ENCODE measurements at regions not wholly inside any gene's neighbourhood (a gene's known extent, or its start where the extent isn't known, plus 50 kb on each side); places are given as distances from the start of the nearest gene placed in this dataset.

DNA sequence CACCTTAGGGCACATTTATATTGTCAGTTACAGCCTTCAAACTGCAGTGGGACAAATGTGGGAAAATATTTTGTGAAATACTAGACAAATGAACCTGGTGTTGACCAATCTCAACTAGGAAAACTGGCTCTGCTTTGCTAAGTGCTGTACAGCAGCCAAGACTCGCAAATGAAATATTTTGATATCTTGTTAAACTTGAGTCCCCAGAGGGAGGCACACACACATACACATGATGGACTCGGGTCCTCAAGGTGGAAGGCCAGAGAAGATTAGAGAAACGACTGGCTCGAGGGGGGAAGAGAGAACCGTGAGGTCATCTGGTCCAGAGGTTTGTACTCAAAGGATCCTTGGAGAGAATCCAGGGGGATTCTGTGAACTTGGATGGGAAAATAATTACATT, 67.3 kb upstream of the JAG1 start:
- Histone ChIP-seq H3K27me3 (ENCODE audit: control insufficient read depth in 3 of 3, insufficient read depth in 3 of 3, low read length in 3 of 3) (no peaks in the 10 kb centered on the region), H3K36me3 (ENCODE audit: control insufficient read depth in 3 of 3, insufficient read depth in 3 of 3, low read length in 3 of 3) (no peaks in the 10 kb centered on the region), H3K9me3 (ENCODE audit: control insufficient read depth in 3 of 3, low read length in 3 of 3) (no peaks in the 10 kb centered on the region), H3K27ac (ENCODE audit: low read depth, low read length) (no peak overlapping the region), H3K9ac (ENCODE audit: low read depth in 1 of 3, low read length in 3 of 3) (no peak overlapping the region), H3K4me1 (ENCODE audit: control insufficient read depth in 3 of 3, insufficient read depth in 3 of 3, low read length in 3 of 3) (peaks cover 4 to 8% (median 4%) of the 10 kb centered on the region in 3 donors), H3K4me3 (ENCODE audit: low read length in 3 of 3) (no peak overlapping the region)

DNA sequence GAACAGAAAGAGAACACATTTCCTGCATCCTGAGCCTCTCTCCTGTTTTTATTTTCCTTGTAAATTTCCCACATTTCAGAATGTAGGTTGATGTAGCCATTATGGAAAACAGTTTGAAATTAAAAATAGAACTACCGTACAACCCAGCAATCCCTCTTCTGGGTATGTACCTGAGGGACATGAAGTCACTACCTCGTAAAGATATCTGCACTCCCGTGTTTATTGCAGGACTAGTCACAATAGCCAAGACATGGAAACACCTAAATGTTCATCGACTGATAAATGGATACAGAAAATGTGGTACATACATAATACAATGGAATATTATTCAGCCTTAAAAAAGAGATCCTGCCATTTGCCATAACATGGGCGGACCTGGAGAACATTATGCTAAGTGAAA, 72.0 kb upstream of the JAG1 start:
- Histone ChIP-seq H3K27me3 (ENCODE audit: control insufficient read depth in 3 of 3, insufficient read depth in 3 of 3, low read length in 3 of 3) (no peaks in the 10 kb centered on the region), H3K9ac (ENCODE audit: low read depth in 1 of 3, low read length in 3 of 3) (no peak overlapping the region), H3K9me3 (ENCODE audit: control insufficient read depth in 3 of 3, low read length in 3 of 3) (no peaks in the 10 kb centered on the region), H3K27ac (ENCODE audit: low read depth, low read length) (no peak overlapping the region), H3K36me3 (ENCODE audit: control insufficient read depth in 3 of 3, insufficient read depth in 3 of 3, low read length in 3 of 3) (no peaks in the 10 kb centered on the region), H3K4me1 (ENCODE audit: control insufficient read depth in 3 of 3, insufficient read depth in 3 of 3, low read length in 3 of 3) (no peaks in the 10 kb centered on the region), H3K4me3 (ENCODE audit: low read length in 3 of 3) (no peak overlapping the region)

- no peaks in the 10 kb centered on the region for H3K36me3 ChIP-seq (ENCODE audit: control insufficient read depth in 3 of 3, insufficient read depth in 3 of 3, low read length in 3 of 3)
- no peaks in the 10 kb centered on the region for H3K4me1 ChIP-seq (ENCODE audit: control insufficient read depth in 3 of 3, insufficient read depth in 3 of 3, low read length in 3 of 3)
- no peaks in the 10 kb centered on the region for H3K27me3 ChIP-seq (ENCODE audit: control insufficient read depth in 3 of 3, insufficient read depth in 3 of 3, low read length in 3 of 3)
- H3K9ac ChIP-seq (ENCODE audit: low read depth in 1 of 3, low read length in 3 of 3) = no peak overlapping the region
- H3K4me3 ChIP-seq (ENCODE audit: low read length in 3 of 3) = no peak overlapping the region
- H3K9me3 ChIP-seq (ENCODE audit: control insufficient read depth in 3 of 3, low read length in 3 of 3) = no peaks in the 10 kb centered on the region
- H3K27ac ChIP-seq (ENCODE audit: low read depth, low read length) = no peak overlapping the region
These were observed 73.2 kb upstream of the JAG1 start for GRCh38 chr20:10747019-10747418.

DNA sequence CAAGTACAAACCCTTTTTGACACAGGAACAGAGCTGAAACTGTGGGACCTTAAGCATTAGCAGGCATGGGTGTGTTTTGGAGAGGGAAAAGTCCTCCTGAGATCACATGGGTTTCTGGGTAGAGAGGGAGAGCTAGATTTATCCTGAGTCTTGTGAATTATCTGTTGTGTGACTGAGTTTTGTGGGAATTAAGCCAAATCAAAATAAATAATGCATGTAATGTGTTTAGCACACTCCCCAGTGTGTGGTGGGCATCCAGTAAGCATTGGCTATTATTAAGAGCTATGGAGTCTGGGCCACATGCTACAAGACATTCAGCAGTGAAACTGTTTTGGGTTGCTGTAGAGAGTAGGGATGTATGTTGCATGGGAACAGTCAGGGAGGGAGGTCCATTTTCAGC, 75.3 kb upstream of the JAG1 start:
- Histone ChIP-seq H3K4me3 (ENCODE audit: low read length in 3 of 3) (no peak overlapping the region), H3K4me1 (ENCODE audit: control insufficient read depth in 3 of 3, insufficient read depth in 3 of 3, low read length in 3 of 3) (no peaks in the 10 kb centered on the region), H3K9me3 (ENCODE audit: control insufficient read depth in 3 of 3, low read length in 3 of 3) (no peaks in the 10 kb centered on the region)

GRCh38 chr20:10752206-10752605, 78.4 kb upstream of the JAG1 start:
- Histone ChIP-seq H3K36me3 (ENCODE audit: control insufficient read depth in 3 of 3, insufficient read depth in 3 of 3, low read length in 3 of 3) (no peaks in the 10 kb centered on the region), H3K4me1 (ENCODE audit: control insufficient read depth in 3 of 3, insufficient read depth in 3 of 3, low read length in 3 of 3) (no peaks in the 10 kb centered on the region), H3K27ac (ENCODE audit: low read depth, low read length) (no peak overlapping the region), H3K9ac (ENCODE audit: low read depth in 1 of 3, low read length in 3 of 3) (no peak overlapping the region), H3K27me3 (ENCODE audit: control insufficient read depth in 3 of 3, insufficient read depth in 3 of 3, low read length in 3 of 3) (no peaks in the 10 kb centered on the region), H3K9me3 (ENCODE audit: control insufficient read depth in 3 of 3, low read length in 3 of 3) (no peaks in the 10 kb centered on the region), H3K4me3 (ENCODE audit: low read length in 3 of 3) (no peak overlapping the region)

More for the DNA sequence above, 75.3 kb upstream of the JAG1 start:
- Histone ChIP-seq H3K36me3 (ENCODE audit: control insufficient read depth in 3 of 3, insufficient read depth in 3 of 3, low read length in 3 of 3) (no peaks in the 10 kb centered on the region), H3K27ac (ENCODE audit: low read depth, low read length) (no peak overlapping the region), H3K27me3 (ENCODE audit: control insufficient read depth in 3 of 3, insufficient read depth in 3 of 3, low read length in 3 of 3) (no peaks in the 10 kb centered on the region), H3K9ac (ENCODE audit: low read depth in 1 of 3, low read length in 3 of 3) (no peak overlapping the region)

- Histone ChIP-seq H3K4me3 (ENCODE audit: low read length in 3 of 3) (no peak overlapping the region), H3K4me1 (ENCODE audit: control insufficient read depth in 3 of 3, insufficient read depth in 3 of 3, low read length in 3 of 3) (no peaks in the 10 kb centered on the region), H3K27ac (ENCODE audit: low read depth, low read length) (no peak overlapping the region), H3K9ac (ENCODE audit: low read depth in 1 of 3, low read length in 3 of 3) (no peak overlapping the region), H3K36me3 (ENCODE audit: control insufficient read depth in 3 of 3, insufficient read depth in 3 of 3, low read length in 3 of 3) (no peaks in the 10 kb centered on the region), H3K9me3 (ENCODE audit: control insufficient read depth in 3 of 3, low read length in 3 of 3) (no peaks in the 10 kb centered on the region), H3K27me3 (ENCODE audit: control insufficient read depth in 3 of 3, insufficient read depth in 3 of 3, low read length in 3 of 3) (no peaks in the 10 kb centered on the region)
These were observed 81.0 kb upstream of the JAG1 start for GRCh38 chr20:10754824-10755223.

DNA sequence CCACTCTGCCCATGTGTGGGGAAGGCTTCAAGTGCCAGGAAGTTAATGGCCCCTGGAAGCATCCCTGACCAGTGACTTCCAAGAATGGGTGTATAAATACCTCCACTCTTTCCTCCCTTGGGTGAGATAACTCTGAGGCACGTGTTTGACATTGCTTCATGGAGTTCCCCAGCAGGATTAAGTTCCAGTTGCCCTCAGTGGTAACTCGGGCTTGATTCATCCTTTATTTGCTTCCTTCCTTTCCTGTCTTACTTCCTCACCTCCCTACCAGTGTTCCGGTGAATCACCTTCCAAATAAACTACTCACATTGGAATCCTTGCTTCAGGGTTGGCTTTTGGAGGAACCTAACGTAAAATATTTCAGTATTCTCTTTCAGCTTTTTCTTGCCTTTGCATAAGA, 84.6 kb upstream of the JAG1 start:
- H3K27me3 ChIP-seq (ENCODE audit: control insufficient read depth in 3 of 3, insufficient read depth in 3 of 3, low read length in 3 of 3) = no peaks in the 10 kb centered on the region
- H3K36me3 ChIP-seq (ENCODE audit: control insufficient read depth in 3 of 3, insufficient read depth in 3 of 3, low read length in 3 of 3) = no peaks in the 10 kb centered on the region
- H3K4me1 ChIP-seq (ENCODE audit: control insufficient read depth in 3 of 3, insufficient read depth in 3 of 3, low read length in 3 of 3) = no peaks in the 10 kb centered on the region
- no peak overlapping the region for H3K4me3 ChIP-seq (ENCODE audit: low read length in 3 of 3)
- no peaks in the 10 kb centered on the region for H3K9me3 ChIP-seq (ENCODE audit: control insufficient read depth in 3 of 3, low read length in 3 of 3)
- no peak overlapping the region for H3K9ac ChIP-seq (ENCODE audit: low read depth in 1 of 3, low read length in 3 of 3)
- H3K27ac ChIP-seq (ENCODE audit: low read depth, low read length) = no peak overlapping the region

DNA sequence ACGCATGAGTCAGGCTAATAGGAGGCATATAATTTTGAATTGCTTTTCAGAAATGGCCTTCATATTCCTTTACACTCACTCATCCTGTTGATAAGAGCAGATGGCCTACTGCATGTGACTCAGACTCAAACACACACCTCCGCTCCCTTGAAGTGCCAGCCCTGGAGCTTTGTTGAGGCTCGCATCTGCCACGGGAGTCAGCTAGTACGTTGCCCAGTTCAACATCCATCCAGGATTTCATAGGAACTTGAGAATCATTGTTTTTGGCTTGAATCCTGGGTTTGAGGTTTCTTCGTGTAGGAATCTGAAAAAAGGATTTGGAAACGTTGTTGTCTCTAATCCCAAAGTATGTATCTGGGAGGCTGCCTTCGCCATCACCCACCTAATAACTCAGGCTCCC, 87.4 kb upstream of the JAG1 start:
- Histone ChIP-seq H3K9ac (ENCODE audit: low read depth in 1 of 3, low read length in 3 of 3) (no peak overlapping the region), H3K9me3 (ENCODE audit: control insufficient read depth in 3 of 3, low read length in 3 of 3) (no peaks in the 10 kb centered on the region), H3K4me1 (ENCODE audit: control insufficient read depth in 3 of 3, insufficient read depth in 3 of 3, low read length in 3 of 3) (no peaks in the 10 kb centered on the region), H3K4me3 (ENCODE audit: low read length in 3 of 3) (no peak overlapping the region), H3K36me3 (ENCODE audit: control insufficient read depth in 3 of 3, insufficient read depth in 3 of 3, low read length in 3 of 3) (no peaks in the 10 kb centered on the region), H3K27me3 (ENCODE audit: control insufficient read depth in 3 of 3, insufficient read depth in 3 of 3, low read length in 3 of 3) (no peaks in the 10 kb centered on the region), H3K27ac (ENCODE audit: low read depth, low read length) (no peak overlapping the region)

GRCh38 chr20:10761786-10762185, 88.0 kb upstream of the JAG1 start:
- H3K36me3 ChIP-seq (ENCODE audit: control insufficient read depth in 3 of 3, insufficient read depth in 3 of 3, low read length in 3 of 3) = no peaks in the 10 kb centered on the region
- no peaks in the 10 kb centered on the region for H3K9me3 ChIP-seq (ENCODE audit: control insufficient read depth in 3 of 3, low read length in 3 of 3)
- H3K27me3 ChIP-seq (ENCODE audit: control insufficient read depth in 3 of 3, insufficient read depth in 3 of 3, low read length in 3 of 3) = no peaks in the 10 kb centered on the region
- no peak overlapping the region for H3K27ac ChIP-seq (ENCODE audit: low read depth, low read length)
- no peak overlapping the region for H3K4me3 ChIP-seq (ENCODE audit: low read length in 3 of 3)
- H3K9ac ChIP-seq (ENCODE audit: low read depth in 1 of 3, low read length in 3 of 3) = no peak overlapping the region
- no peaks in the 10 kb centered on the region for H3K4me1 ChIP-seq (ENCODE audit: control insufficient read depth in 3 of 3, insufficient read depth in 3 of 3, low read length in 3 of 3)

- Histone ChIP-seq H3K4me1 (ENCODE audit: control insufficient read depth in 3 of 3, insufficient read depth in 3 of 3, low read length in 3 of 3) (no peaks in the 10 kb centered on the region), H3K27me3 (ENCODE audit: control insufficient read depth in 3 of 3, insufficient read depth in 3 of 3, low read length in 3 of 3) (no peaks in the 10 kb centered on the region), H3K27ac (ENCODE audit: low read depth, low read length) (no peak overlapping the region), H3K4me3 (ENCODE audit: low read length in 3 of 3) (no peak overlapping the region), H3K36me3 (ENCODE audit: control insufficient read depth in 3 of 3, insufficient read depth in 3 of 3, low read length in 3 of 3) (no peaks in the 10 kb centered on the region), H3K9ac (ENCODE audit: low read depth in 1 of 3, low read length in 3 of 3) (no peak overlapping the region), H3K9me3 (ENCODE audit: control insufficient read depth in 3 of 3, low read length in 3 of 3) (no peaks in the 10 kb centered on the region)
These were observed 88.4 kb upstream of the JAG1 start for GRCh38 chr20:10762216-10762615.

DNA sequence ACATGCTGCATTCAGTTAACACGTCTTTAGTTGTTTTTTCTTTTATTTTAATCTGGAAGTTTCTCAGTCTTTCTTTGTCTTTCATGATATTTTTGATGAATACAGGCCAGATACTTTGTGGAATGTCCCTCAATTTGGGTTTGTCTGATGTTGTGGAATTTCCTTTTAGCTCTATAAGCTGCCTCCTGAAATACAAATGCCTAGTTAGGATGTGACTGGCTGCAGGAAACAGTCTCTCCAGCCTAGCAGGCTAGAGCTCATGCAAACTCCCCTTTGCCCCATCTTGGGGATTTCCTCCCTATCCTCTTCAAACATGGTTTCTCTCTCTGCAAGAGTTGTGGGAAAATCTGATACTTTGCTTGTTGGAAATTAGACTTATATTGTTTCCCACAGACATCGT, 89.3 kb upstream of the JAG1 start:
- H3K27ac ChIP-seq (ENCODE audit: low read depth, low read length) = no peak overlapping the region
- no peaks in the 10 kb centered on the region for H3K36me3 ChIP-seq (ENCODE audit: control insufficient read depth in 3 of 3, insufficient read depth in 3 of 3, low read length in 3 of 3)
- no peaks in the 10 kb centered on the region for H3K4me1 ChIP-seq (ENCODE audit: control insufficient read depth in 3 of 3, insufficient read depth in 3 of 3, low read length in 3 of 3)
- no peak overlapping the region for H3K9ac ChIP-seq (ENCODE audit: low read depth in 1 of 3, low read length in 3 of 3)
- H3K4me3 ChIP-seq (ENCODE audit: low read length in 3 of 3) = no peak overlapping the region
- no peaks in the 10 kb centered on the region for H3K27me3 ChIP-seq (ENCODE audit: control insufficient read depth in 3 of 3, insufficient read depth in 3 of 3, low read length in 3 of 3)
- no peaks in the 10 kb centered on the region for H3K9me3 ChIP-seq (ENCODE audit: control insufficient read depth in 3 of 3, low read length in 3 of 3)

All from skeletal muscle tissue (tissue), 3 donors.